ENCODE measurements at regions not wholly inside any gene's neighbourhood (a gene's known extent, or its start where the extent isn't known, plus 50 kb on each side); places are given as distances from the start of the nearest gene placed in this dataset.
"Not testable (repeated sequence)": the region's sequence is repeated elsewhere in the genome, so short reads cannot be mapped to it uniquely, and the experiment has no call there.

DNA sequence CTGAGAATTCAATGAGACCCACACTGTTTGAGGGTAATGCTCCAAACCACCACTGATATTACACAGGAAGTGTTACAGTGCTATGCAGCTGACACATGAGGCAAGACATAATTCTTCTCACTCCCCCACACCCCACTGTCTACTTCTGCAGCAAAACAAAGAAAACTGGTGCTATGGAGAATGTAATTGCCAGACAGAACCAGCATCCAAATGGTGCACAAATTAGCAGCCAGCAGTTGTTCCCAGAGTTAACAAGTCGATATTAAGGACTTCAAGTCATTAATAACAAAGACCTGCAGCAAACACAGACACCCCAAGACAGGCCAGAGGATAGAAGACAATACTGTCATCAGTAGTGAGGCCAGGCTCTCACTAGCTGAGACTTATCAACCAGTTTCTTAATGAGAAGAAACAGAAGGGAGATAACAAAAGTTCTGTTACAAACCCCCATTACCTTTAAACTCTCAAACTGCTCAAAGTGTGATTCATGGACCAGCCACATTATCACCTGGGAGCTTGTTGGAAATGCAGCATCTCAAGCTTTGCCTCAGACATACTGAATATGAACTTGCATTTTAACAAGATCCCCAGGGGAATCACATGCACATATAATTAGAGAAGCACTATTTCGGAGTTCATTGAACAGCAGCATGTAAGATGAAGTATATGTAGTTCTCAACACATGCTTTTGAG is 58.7 kb upstream of the FNDC3B start:
- no peaks in the 10 kb centered on the region for H3K36me3 ChIP-seq
- no peak for TF ChIP-seq POLR2A (IDR thresholded peaks at IDR 0.05)
- TF ChIP-seq, protein P1, sequence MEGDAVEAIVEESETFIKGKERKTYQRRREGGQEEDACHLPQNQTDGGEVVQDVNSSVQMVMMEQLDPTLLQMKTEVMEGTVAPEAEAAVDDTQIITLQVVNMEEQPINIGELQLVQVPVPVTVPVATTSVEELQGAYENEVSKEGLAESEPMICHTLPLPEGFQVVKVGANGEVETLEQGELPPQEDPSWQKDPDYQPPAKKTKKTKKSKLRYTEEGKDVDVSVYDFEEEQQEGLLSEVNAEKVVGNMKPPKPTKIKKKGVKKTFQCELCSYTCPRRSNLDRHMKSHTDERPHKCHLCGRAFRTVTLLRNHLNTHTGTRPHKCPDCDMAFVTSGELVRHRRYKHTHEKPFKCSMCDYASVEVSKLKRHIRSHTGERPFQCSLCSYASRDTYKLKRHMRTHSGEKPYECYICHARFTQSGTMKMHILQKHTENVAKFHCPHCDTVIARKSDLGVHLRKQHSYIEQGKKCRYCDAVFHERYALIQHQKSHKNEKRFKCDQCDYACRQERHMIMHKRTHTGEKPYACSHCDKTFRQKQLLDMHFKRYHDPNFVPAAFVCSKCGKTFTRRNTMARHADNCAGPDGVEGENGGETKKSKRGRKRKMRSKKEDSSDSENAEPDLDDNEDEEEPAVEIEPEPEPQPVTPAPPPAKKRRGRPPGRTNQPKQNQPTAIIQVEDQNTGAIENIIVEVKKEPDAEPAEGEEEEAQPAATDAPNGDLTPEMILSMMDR (IDR thresholded peaks at IDR 0.05), result no peak
- H3K4me1 ChIP-seq, result no peaks in the 10 kb centered on the region
- no peak for DNase-seq
- no peaks in the 10 kb centered on the region for H3K27me3 ChIP-seq
- H3K9me3 ChIP-seq, result no peaks in the 10 kb centered on the region
- H3K4me3 ChIP-seq, result no peak overlapping the region
- H3K27ac ChIP-seq, result no peak overlapping the region

GRCh38 chr3:171981271-171981605 is 58.1 kb upstream of the FNDC3B start:
- no peaks in the 10 kb centered on the region for H3K27me3 ChIP-seq
- H3K27ac ChIP-seq, result no peak overlapping the region
- no peak overlapping the region for H3K4me3 ChIP-seq
- H3K9me3 ChIP-seq, result no peaks in the 10 kb centered on the region
- H3K36me3 ChIP-seq, result no peaks in the 10 kb centered on the region
- H3K4me1 ChIP-seq, result no peaks in the 10 kb centered on the region
- DNase-seq, result no peak
- TF ChIP-seq, protein P1 (IDR thresholded peaks at IDR 0.05), result no peak
- no peak for TF ChIP-seq POLR2A (IDR thresholded peaks at IDR 0.05)

DNA sequence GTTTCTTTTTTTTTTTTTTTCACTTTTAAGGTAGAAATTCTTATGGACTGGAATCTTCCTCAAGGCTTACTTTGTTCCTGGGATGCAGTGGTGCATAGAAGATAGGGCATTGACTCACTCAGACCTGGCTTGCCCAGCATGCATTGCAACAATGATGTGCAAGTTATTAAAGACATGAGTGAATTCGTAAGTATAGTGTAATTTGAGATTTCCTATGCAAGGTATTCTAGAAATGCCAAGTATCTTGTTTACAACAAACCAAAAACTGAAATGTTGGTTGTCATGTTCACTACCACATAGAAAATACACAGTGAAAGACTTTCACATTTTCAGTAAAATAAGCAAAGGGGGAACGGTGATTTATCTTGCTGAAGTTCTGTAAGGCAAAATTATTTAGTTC is 56.5 kb upstream of the FNDC3B start:
- H3K27ac ChIP-seq, result no peak overlapping the region
- DNase-seq, result no peak
- H3K4me3 ChIP-seq, result no peak overlapping the region
- TF ChIP-seq, protein P1 (IDR thresholded peaks at IDR 0.05), result no peak
- no peak for TF ChIP-seq POLR2A (IDR thresholded peaks at IDR 0.05)
- no peaks in the 10 kb centered on the region for H3K27me3 ChIP-seq
- no peaks in the 10 kb centered on the region for H3K4me1 ChIP-seq
- no peaks in the 10 kb centered on the region for H3K9me3 ChIP-seq
- H3K36me3 ChIP-seq, result no peaks in the 10 kb centered on the region

DNA sequence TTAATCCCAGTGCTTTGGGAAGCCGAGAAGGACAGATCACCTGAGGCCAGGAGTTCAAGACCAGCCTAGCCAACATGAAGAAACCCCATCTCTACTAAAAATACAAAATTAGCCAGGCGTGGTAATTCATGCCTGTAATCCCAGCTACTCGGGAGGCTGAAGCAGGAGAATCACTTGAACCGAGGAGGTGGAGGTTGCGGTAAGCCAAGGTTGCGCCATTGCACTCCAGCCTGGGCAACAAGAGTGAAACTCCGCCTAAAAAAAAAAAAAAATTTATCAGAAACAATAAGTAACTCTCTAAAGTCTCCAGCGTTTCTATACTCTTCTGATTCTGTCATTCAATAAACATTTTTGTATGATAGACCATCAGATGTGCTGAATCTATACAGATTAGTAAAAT is 55.7 kb upstream of the FNDC3B start:
- not testable (repeated sequence) for H3K4me1 ChIP-seq, DNase-seq, H3K27me3 ChIP-seq, H3K4me3 ChIP-seq, H3K27ac ChIP-seq, H3K9me3 ChIP-seq, H3K36me3 ChIP-seq

GRCh38 chr3:171984883-171985282 is 54.5 kb upstream of the FNDC3B start:
- H3K27ac ChIP-seq, result no peak overlapping the region
- no peak for DNase-seq
- no peaks in the 10 kb centered on the region for H3K9me3 ChIP-seq
- H3K27me3 ChIP-seq, result no peaks in the 10 kb centered on the region
- no peaks in the 10 kb centered on the region for H3K36me3 ChIP-seq
- no peak overlapping the region for H3K4me3 ChIP-seq
- no peaks in the 10 kb centered on the region for H3K4me1 ChIP-seq
- TF ChIP-seq, protein P1 (IDR thresholded peaks at IDR 0.05), result no peak
- TF ChIP-seq POLR2A (IDR thresholded peaks at IDR 0.05), result no peak

GRCh38 chr3:171986176-171986575 is 53.2 kb upstream of the FNDC3B start:
- H3K4me3 ChIP-seq, result no peak overlapping the region
- DNase-seq, result no peak
- H3K4me1 ChIP-seq, result no peaks in the 10 kb centered on the region
- H3K27me3 ChIP-seq, result no peaks in the 10 kb centered on the region
- no peak overlapping the region for H3K27ac ChIP-seq
- H3K36me3 ChIP-seq, result no peaks in the 10 kb centered on the region
- no peak for TF ChIP-seq POLR2A (IDR thresholded peaks at IDR 0.05)
- TF ChIP-seq, protein P1 (IDR thresholded peaks at IDR 0.05), result no peak
- H3K9me3 ChIP-seq, result no peaks in the 10 kb centered on the region

Data from Peyer's patch (tissue), 4 donors.